Prostate gland (tissue), 2 donors: ENCODE measurements at regions not wholly inside any gene's neighbourhood (a gene's known extent, or its start where the extent isn't known, plus 50 kb on each side); places are given as distances from the start of the nearest gene placed in this dataset.

Experiments used
- POLR2AphosphoS5 ChIP-seq: sonication (generic); formaldehyde crosslinking; IDR thresholded peaks from one replicate; pipeline ENCODE4 v1.6.1; 2017; ENCODE audit warnings: antibody characterized with exemption
- TF ChIP-seq, protein P1 (sequence below), 4 experiments: fragments of 200-600 bp in 2 of 4; fragments of 450-650 bp in 2 of 4; sonication (generic) in 2 of 4; IDR thresholded peaks; 1 replicate in 3 of 4; 2 replicates in 1 of 4; pipeline ENCODE4 v1.5.1; 2016 to 2019; ENCODE audit warnings: antibody characterized with exemption in 4 of 4, mild to moderate bottlenecking in 2 of 4, moderate library complexity in 2 of 4

DNA sequence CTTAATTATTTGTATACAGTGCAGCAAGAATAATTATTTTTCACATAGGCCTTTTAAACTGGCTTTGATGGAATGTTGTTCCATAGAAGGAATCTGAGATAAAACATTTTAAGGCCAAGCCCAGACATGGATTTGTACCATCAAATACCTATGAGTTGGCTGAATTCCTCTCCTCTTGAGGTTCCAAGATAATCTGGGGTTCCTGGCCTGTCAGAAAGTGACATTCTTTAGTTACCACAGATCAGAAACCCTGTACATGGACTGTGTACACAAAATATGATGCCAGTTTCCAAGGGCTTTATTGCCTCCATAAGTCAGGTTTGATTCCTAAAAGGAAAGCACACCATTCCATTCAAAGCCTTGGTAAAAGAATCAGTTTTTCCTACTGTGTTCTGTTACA lies 1256.7 kb upstream of the NRXN1 start:
- TF ChIP-seq, protein P1, sequence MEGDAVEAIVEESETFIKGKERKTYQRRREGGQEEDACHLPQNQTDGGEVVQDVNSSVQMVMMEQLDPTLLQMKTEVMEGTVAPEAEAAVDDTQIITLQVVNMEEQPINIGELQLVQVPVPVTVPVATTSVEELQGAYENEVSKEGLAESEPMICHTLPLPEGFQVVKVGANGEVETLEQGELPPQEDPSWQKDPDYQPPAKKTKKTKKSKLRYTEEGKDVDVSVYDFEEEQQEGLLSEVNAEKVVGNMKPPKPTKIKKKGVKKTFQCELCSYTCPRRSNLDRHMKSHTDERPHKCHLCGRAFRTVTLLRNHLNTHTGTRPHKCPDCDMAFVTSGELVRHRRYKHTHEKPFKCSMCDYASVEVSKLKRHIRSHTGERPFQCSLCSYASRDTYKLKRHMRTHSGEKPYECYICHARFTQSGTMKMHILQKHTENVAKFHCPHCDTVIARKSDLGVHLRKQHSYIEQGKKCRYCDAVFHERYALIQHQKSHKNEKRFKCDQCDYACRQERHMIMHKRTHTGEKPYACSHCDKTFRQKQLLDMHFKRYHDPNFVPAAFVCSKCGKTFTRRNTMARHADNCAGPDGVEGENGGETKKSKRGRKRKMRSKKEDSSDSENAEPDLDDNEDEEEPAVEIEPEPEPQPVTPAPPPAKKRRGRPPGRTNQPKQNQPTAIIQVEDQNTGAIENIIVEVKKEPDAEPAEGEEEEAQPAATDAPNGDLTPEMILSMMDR (IDR thresholded peaks at IDR 0.05) = no peak
- no peak for TF ChIP-seq POLR2AphosphoS5
